GM12878 (cell line): ENCODE measurements at regions not wholly inside any gene's neighbourhood (a gene's known extent, or its start where the extent isn't known, plus 50 kb on each side); places are given as distances from the start of the nearest gene placed in this dataset.

Source experiments
- ATAC-seq: fragments of 200-7000 bp; cut with Tn5 transposase; 3 replicates; pipeline ENCODE4 v1.9.1; 2020; ENCODE audit warnings: mild to moderate bottlenecking, moderate library complexity
- BruUV-seq: library from RNA; stranded (reverse); fragments of 400-500 nt; replicated peaks from 2 replicates; lab custom pipeline; 2021; lab: Mats Ljungman, UMichigan
- CTCF ChIA-PET: fragments of 300-600 bp; sonication (Branson Sonifier 250); formaldehyde crosslinking; extraction: SDS; loops from one replicate; lab custom pipeline; 2021; ENCODE audit warnings: inconsistent platforms; lab: Yijun Ruan, JAX
- POLR2A ChIA-PET: fragments of 350-600 bp; formaldehyde crosslinking; extraction: SDS; loops from one replicate; lab custom pipeline; 2021; ENCODE audit warnings: inconsistent platforms; lab: Charles Lee
- RAD21 ChIA-PET: fragments of 300-600 bp; sonication (Branson Sonifier 250); formaldehyde crosslinking; loops from one replicate; lab custom pipeline; 2023; ENCODE audit warnings: antibody characterized with exemption; ENCODE audit not compliant: unreplicated experiment; lab: Charles Lee
- SMC1A ChIA-PET: fragments of 300-600 bp; sonication (Branson Sonifier 250); formaldehyde crosslinking; loops from one replicate; lab custom pipeline; 2023; ENCODE audit not compliant: unreplicated experiment, uncharacterized antibody; lab: Charles Lee
- DNase-seq: peaks from one replicate; pipeline ENCODE4 v3.0.0-alpha.2; 2011; ENCODE audit warnings: low read depth, low spot score
- FAIRE-seq: peaks from 3 replicates; lab custom pipeline; 2011; peaks lifted over from hg19 to GRCh38; lab: Jason Lieb, UNC
- H2AFZ ChIP-seq: 2 replicates; pipeline ENCODE4 v1.6.0; 2011; ENCODE audit warnings: low read depth, low read length, control low read depth; ENCODE audit not compliant: control insufficient read depth
- H3K27ac ChIP-seq: 2 replicates; pipeline ENCODE4 v1.5.1; 2011; ENCODE audit warnings: control low read depth; ENCODE audit not compliant: control insufficient read depth, insufficient read depth
- H3K27me3 ChIP-seq, 2 experiments: replicated peaks in 1 of 2; 2 replicates each; pipeline versions ENCODE4 v1.6.0 to v1.6.1; 2011; ENCODE audit warnings: low read length in 1 of 2; ENCODE audit not compliant: control insufficient read depth in 2 of 2, insufficient read depth in 2 of 2
- H3K36me3 ChIP-seq, 2 experiments: 2 replicates each; pipeline ENCODE4 v1.5.1; 2011; ENCODE audit warnings: low read length in 1 of 2; ENCODE audit not compliant: control insufficient read depth in 2 of 2, insufficient read depth in 2 of 2
- H3K4me1 ChIP-seq: 2 replicates; pipeline ENCODE4 v1.6.1; 2011; ENCODE audit warnings: mild to moderate bottlenecking, low read length, moderate library complexity, mixed read lengths; ENCODE audit not compliant: control insufficient read depth, insufficient read depth
- H3K4me2 ChIP-seq: 2 replicates; pipeline ENCODE4 v1.6.0; 2011; ENCODE audit warnings: control low read depth; ENCODE audit not compliant: control insufficient read depth, insufficient read depth
- H3K4me3 ChIP-seq: fragments of 200-600 bp; sonication (generic); 2 replicates; pipeline ENCODE4 v1.5.1; 2016
- H3K79me2 ChIP-seq: 2 replicates; pipeline ENCODE4 v1.6.0; 2011; ENCODE audit warnings: low read length; ENCODE audit not compliant: control insufficient read depth, insufficient read depth
- H3K9ac ChIP-seq: 2 replicates; pipeline ENCODE4 v1.8.0; 2011; ENCODE audit warnings: low read length, control low read depth, mixed read lengths; ENCODE audit not compliant: control insufficient read depth, insufficient read depth
- H3K9me3 ChIP-seq: replicated peaks from 3 replicates; pipeline ENCODE4 v1.5.1; 2011; ENCODE audit warnings: mild to moderate bottlenecking, low read length; ENCODE audit not compliant: control insufficient read depth, insufficient read depth
- H4K20me1 ChIP-seq: 2 replicates; pipeline ENCODE4 v1.6.0; 2011; ENCODE audit not compliant: control insufficient read depth, insufficient read depth
- BCL11A ChIP-seq: IDR thresholded peaks from 2 replicates; pipeline ENCODE4 v1.6.1; 2011; ENCODE audit warnings: low read depth, low read length
- CEBPB ChIP-seq, 2 experiments: fragments of 150-350 bp in 1 of 2; IDR thresholded peaks; 2 replicates each; pipeline ENCODE4 v1.6.1; 2012 to 2014; ENCODE audit warnings: low read depth in 2 of 2, low read length in 2 of 2, borderline replicate concordance in 1 of 2, inconsistent platforms in 1 of 2
- HDAC2 ChIP-seq: fragments of 200-600 bp; sonication (generic); IDR thresholded peaks from 2 replicates; pipeline ENCODE4 v1.6.1; 2017
- JUNB ChIP-seq: IDR thresholded peaks from 2 replicates; pipeline ENCODE4 v1.6.1; 2016; ENCODE audit warnings: antibody characterized with exemption, mild to moderate bottlenecking
- RFX5 ChIP-seq: IDR thresholded peaks from 2 replicates; pipeline ENCODE4 v1.6.1; 2011; ENCODE audit warnings: low read depth, low read length, improper control_type of control experiment
- WRNIP1 ChIP-seq: IDR thresholded peaks from 2 replicates; pipeline ENCODE4 v1.6.1; 2011; ENCODE audit warnings: low read depth, low read length, improper control_type of control experiment, borderline replicate concordance
- ZBED1 ChIP-seq: IDR thresholded peaks from 2 replicates; pipeline ENCODE4 v1.6.1; 2016; ENCODE audit warnings: borderline replicate concordance
- WGBS: methylation state at CpG from one replicate; pipeline ENCODE4 v1.1.6; 2016; ENCODE audit warnings: low lambda C conversion rate; ENCODE audit not compliant: insufficient replicate concordance, insufficient coverage; ENCODE audit errors: missing lambda C conversion rate; 5-methylcytosine and 5-hydroxymethylcytosine counted together
- in situ Hi-C: fragments of 300-500 bp; cut with MboI; formaldehyde crosslinking; loops from 9 replicates; pipeline ENCODE4 v1.14.3; 2018; ENCODE audit warnings: mixed read lengths
- intact Hi-C: fragments of 100-400 bp; cut with micrococcal nuclease; formaldehyde crosslinking; loops from one replicate; pipeline ENCODE4 v1.14.2; 2022; ENCODE audit not compliant: unreplicated experiment
- TF ChIP-seq, protein P1 (sequence below): fragments of 450-650 bp; IDR thresholded peaks from 2 replicates; pipeline ENCODE4 v1.6.1; 2017; ENCODE audit warnings: mild to moderate bottlenecking, moderate library complexity
- TF ChIP-seq, protein P2 (sequence below): IDR thresholded peaks from 2 replicates; pipeline ENCODE4 v1.6.1; 2012; ENCODE audit warnings: improper control_type of control experiment, low read depth, low read length; ENCODE audit not compliant: insufficient replicate concordance

DNA sequence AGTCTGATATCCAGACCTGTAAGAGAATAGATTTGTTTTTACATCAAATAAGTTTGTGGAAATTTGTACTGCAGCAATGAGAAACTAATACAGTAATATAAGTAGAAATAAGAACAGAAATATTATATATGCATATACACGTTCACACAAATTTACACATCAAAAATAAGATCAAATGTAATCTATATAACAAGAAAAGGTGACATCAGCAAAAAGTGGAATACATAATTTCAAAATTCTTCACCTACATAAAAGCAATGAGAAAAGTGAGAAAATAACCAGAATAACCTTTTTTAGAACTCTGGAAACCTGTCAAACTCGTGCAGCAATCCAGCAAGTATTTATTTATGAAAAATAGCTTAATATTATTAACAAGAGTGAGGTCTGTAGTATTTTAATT lies 1124.6 kb upstream of the ATXN7L3B start:
- ChIA-PET SMC1A (no interaction called here), POLR2A (no interaction called here), RAD21 (no interaction called here)
- 3% methylated on average over 2 of the region's 2 CpGs for WGBS
- no peak for ATAC-seq
- no peak overlapping the region for H3K4me3 ChIP-seq
- no peak for FAIRE-seq
- in situ Hi-C loops (no loop called here), intact Hi-C loops (no loop called here)
- no peaks in the 10 kb centered on the region for H4K20me1 ChIP-seq
- H3K4me2 ChIP-seq, result no peak overlapping the region
- H3K4me1 ChIP-seq, result no peaks in the 10 kb centered on the region
- DNase-seq, result no peak
- H3K27me3 ChIP-seq, result no peaks in the 10 kb centered on the region
- H3K9ac ChIP-seq, result no peak overlapping the region
- H3K9me3 ChIP-seq, result no peaks in the 10 kb centered on the region
- no peak overlapping the region for H3K27ac ChIP-seq
- H3K36me3 ChIP-seq, result no peaks in the 10 kb centered on the region
- no peaks in the 10 kb centered on the region for H3K79me2 ChIP-seq
- no TSS peak for BruUV-seq
- TF ChIP-seq ZBED1, result no peak
- no peak for TF ChIP-seq CEBPB (IDR thresholded peaks at IDR 0.05; ENCODE audit: borderline replicate concordance in 1 of 2, low read depth in 2 of 2, low read length in 2 of 2)
- TF ChIP-seq BCL11A, result no peak
- TF ChIP-seq JUNB, result no peak
- no peak for TF ChIP-seq HDAC2
- TF ChIP-seq, all 136 proteins: peak for 0
- CTCF ChIA-PET, result no interaction called here
- H2AFZ ChIP-seq, result no peak overlapping the region

DNA sequence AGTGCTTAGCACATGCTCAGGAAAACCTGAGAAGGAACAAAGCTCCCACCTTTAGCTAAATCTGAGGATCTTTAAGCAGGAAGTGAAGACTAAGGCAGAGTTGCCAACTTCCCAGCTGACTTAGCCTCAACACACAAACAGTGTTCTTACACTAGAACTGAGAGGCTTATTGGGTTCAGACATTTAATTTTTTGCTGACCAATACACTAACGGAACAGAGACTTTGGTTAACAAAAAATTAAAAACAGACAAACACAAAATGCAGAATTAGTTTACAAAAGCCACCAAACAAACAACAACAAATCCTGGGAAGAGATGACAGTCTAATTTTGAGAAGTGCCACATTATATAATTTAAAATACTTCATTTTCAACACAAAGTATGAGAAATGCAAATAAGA lies 1123.7 kb upstream of the ATXN7L3B start:
- no peaks in the 10 kb centered on the region for H3K9me3 ChIP-seq
- H4K20me1 ChIP-seq, result no peaks in the 10 kb centered on the region
- no peak overlapping the region for H3K27ac ChIP-seq
- DNase-seq (no peak), ATAC-seq (no peak), FAIRE-seq (no peak)
- no TSS peak for BruUV-seq
- H3K9ac ChIP-seq, result no peak overlapping the region
- no peak overlapping the region for H3K4me3 ChIP-seq
- POLR2A ChIA-PET, result no interaction called here
- no peak overlapping the region for H3K4me2 ChIP-seq
- WGBS, result 0% methylated on average over 1 of the region's 1 CpG
- H3K79me2 ChIP-seq, result no peaks in the 10 kb centered on the region
- intact Hi-C loops (no loop called here), in situ Hi-C loops (no loop called here)
- SMC1A ChIA-PET, result no interaction called here
- H3K4me1 ChIP-seq, result no peaks in the 10 kb centered on the region
- CTCF ChIA-PET, result interaction anchor here (0.6 kb wide), 1 partner anchor 26 kb away, joined by 3 read pairs; no protein-coding TSS in a partner anchor
- H3K27me3 ChIP-seq, result no peaks in the 10 kb centered on the region
- RAD21 ChIA-PET, result no interaction called here
- H3K36me3 ChIP-seq, result no peaks in the 10 kb centered on the region
- no peak overlapping the region for H2AFZ ChIP-seq
- TF ChIP-seq RFX5 (no peak), WRNIP1 (no peak)
- TF ChIP-seq, protein P1, sequence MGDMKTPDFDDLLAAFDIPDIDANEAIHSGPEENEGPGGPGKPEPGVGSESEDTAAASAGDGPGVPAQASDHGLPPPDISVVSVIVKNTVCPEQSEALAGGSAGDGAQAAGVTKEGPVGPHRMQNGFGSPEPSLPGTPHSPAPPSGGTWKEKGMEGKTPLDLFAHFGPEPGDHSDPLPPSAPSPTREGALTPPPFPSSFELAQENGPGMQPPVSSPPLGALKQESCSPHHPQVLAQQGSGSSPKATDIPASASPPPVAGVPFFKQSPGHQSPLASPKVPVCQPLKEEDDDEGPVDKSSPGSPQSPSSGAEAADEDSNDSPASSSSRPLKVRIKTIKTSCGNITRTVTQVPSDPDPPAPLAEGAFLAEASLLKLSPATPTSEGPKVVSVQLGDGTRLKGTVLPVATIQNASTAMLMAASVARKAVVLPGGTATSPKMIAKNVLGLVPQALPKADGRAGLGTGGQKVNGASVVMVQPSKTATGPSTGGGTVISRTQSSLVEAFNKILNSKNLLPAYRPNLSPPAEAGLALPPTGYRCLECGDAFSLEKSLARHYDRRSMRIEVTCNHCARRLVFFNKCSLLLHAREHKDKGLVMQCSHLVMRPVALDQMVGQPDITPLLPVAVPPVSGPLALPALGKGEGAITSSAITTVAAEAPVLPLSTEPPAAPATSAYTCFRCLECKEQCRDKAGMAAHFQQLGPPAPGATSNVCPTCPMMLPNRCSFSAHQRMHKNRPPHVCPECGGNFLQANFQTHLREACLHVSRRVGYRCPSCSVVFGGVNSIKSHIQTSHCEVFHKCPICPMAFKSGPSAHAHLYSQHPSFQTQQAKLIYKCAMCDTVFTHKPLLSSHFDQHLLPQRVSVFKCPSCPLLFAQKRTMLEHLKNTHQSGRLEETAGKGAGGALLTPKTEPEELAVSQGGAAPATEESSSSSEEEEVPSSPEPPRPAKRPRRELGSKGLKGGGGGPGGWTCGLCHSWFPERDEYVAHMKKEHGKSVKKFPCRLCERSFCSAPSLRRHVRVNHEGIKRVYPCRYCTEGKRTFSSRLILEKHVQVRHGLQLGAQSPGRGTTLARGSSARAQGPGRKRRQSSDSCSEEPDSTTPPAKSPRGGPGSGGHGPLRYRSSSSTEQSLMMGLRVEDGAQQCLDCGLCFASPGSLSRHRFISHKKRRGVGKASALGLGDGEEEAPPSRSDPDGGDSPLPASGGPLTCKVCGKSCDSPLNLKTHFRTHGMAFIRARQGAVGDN, result no peak
- TF ChIP-seq, protein P2, sequence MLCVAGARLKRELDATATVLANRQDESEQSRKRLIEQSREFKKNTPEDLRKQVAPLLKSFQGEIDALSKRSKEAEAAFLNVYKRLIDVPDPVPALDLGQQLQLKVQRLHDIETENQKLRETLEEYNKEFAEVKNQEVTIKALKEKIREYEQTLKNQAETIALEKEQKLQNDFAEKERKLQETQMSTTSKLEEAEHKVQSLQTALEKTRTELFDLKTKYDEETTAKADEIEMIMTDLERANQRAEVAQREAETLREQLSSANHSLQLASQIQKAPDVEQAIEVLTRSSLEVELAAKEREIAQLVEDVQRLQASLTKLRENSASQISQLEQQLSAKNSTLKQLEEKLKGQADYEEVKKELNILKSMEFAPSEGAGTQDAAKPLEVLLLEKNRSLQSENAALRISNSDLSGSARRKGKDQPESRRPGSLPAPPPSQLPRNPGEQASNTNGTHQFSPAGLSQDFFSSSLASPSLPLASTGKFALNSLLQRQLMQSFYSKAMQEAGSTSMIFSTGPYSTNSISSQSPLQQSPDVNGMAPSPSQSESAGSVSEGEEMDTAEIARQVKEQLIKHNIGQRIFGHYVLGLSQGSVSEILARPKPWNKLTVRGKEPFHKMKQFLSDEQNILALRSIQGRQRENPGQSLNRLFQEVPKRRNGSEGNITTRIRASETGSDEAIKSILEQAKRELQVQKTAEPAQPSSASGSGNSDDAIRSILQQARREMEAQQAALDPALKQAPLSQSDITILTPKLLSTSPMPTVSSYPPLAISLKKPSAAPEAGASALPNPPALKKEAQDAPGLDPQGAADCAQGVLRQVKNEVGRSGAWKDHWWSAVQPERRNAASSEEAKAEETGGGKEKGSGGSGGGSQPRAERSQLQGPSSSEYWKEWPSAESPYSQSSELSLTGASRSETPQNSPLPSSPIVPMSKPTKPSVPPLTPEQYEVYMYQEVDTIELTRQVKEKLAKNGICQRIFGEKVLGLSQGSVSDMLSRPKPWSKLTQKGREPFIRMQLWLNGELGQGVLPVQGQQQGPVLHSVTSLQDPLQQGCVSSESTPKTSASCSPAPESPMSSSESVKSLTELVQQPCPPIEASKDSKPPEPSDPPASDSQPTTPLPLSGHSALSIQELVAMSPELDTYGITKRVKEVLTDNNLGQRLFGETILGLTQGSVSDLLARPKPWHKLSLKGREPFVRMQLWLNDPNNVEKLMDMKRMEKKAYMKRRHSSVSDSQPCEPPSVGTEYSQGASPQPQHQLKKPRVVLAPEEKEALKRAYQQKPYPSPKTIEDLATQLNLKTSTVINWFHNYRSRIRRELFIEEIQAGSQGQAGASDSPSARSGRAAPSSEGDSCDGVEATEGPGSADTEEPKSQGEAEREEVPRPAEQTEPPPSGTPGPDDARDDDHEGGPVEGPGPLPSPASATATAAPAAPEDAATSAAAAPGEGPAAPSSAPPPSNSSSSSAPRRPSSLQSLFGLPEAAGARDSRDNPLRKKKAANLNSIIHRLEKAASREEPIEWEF, result no peak
